Fibroblast of villous mesenchyme (primary cell): ENCODE measurements at regions not wholly inside any gene's neighbourhood (a gene's known extent, or its start where the extent isn't known, plus 50 kb on each side); places are given as distances from the start of the nearest gene placed in this dataset.

Experiments
- DNase-seq: peaks from one replicate; pipeline ENCODE4 v3.0.0-alpha.2; 2010; ENCODE audit warnings: low read depth
- H3K4me3 ChIP-seq: 2 replicates; pipeline ENCODE4 v1.5.1; 2011; ENCODE audit warnings: low read depth, mild to moderate bottlenecking, low read length
- TF ChIP-seq, protein P1 (sequence below): IDR thresholded peaks from 2 replicates; pipeline ENCODE4 v1.5.1; 2012; ENCODE audit warnings: low read depth, mild to moderate bottlenecking, low read length; ENCODE audit not compliant: insufficient read depth

DNA sequence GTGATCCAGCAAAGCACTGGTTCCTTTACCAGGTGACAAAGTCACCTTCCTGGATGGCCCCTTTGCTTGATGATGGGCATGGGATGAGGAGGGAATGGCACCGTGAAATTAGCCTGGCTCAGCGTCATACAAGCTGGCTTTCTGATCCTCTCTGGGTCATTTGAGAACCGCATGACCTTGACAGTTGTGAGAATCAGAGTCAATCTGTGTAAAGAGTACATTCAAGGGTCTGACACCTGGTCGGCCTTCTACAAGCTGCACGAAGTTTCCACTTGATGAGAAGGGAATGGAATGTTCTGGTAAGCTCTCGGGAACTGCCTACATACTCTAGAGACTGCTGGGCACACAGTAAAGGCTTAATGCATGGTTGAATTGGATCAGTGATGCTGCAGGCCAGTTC is 319.8 kb upstream of the TLE3 start:
- DNase-seq = no peak
- H3K4me3 ChIP-seq = no peak overlapping the region
- TF ChIP-seq, protein P1, sequence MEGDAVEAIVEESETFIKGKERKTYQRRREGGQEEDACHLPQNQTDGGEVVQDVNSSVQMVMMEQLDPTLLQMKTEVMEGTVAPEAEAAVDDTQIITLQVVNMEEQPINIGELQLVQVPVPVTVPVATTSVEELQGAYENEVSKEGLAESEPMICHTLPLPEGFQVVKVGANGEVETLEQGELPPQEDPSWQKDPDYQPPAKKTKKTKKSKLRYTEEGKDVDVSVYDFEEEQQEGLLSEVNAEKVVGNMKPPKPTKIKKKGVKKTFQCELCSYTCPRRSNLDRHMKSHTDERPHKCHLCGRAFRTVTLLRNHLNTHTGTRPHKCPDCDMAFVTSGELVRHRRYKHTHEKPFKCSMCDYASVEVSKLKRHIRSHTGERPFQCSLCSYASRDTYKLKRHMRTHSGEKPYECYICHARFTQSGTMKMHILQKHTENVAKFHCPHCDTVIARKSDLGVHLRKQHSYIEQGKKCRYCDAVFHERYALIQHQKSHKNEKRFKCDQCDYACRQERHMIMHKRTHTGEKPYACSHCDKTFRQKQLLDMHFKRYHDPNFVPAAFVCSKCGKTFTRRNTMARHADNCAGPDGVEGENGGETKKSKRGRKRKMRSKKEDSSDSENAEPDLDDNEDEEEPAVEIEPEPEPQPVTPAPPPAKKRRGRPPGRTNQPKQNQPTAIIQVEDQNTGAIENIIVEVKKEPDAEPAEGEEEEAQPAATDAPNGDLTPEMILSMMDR = no peak

- no peak for DNase-seq
- H3K4me3 ChIP-seq = no peak overlapping the region
- TF ChIP-seq, protein P1 = no peak
These were observed 319.1 kb upstream of the TLE3 start for GRCh38 chr15:70416829-70417228.

GRCh38 chr15:70415398-70415797 is 317.7 kb upstream of the TLE3 start:
- TF ChIP-seq, protein P1 = no peak
- no peak overlapping the region for H3K4me3 ChIP-seq
- no peak for DNase-seq

GRCh38 chr15:70414626-70415025 is 316.9 kb upstream of the TLE3 start:
- no peak overlapping the region for H3K4me3 ChIP-seq
- TF ChIP-seq, protein P1 = no peak
- peak; percentile 26 for DNase-seq

GRCh38 chr15:70412794-70413193 is 315.1 kb upstream of the TLE3 start:
- TF ChIP-seq, protein P1 = no peak
- H3K4me3 ChIP-seq = no peak overlapping the region
- DNase-seq = no peak

DNA sequence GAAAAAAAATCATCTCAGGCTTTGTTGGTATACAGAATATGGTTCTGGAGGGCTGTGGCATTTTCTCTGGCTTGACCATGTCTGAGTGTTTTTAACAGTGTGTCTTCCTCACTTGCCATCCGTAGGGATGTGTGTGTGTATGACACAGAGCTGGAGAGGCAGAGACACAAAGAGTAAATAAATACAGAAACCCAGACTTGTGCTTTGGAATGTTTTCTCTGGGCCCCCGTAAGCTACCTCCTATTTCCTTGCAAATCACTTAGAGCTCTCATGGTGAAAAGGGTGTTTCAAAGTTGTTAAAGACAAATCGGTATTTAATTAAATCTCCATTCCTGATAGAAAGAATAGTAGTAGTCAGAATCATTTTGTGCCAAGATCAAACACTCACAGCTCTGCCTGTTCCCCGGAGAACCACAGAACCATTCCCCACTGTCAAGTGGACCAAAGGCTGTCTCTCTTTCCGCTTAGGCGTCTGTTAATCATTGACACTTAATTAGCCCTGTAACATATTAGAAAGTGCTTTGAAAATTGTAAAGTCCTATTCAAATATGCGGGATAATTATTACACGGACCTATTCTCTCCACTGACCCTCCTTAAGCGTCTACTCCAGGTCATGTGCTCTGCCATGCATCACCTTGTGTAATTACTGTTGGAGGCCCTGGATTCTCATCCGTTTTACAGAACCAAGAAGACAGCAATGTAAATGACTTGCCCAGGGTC is 313.6 kb upstream of the TLE3 start:
- DNase-seq = no peak
- H3K4me3 ChIP-seq = no peak overlapping the region
- TF ChIP-seq, protein P1 = no peak
